GM18498 (cell line): ENCODE measurements at regions not wholly inside any gene's neighbourhood (a gene's known extent, or its start where the extent isn't known, plus 50 kb on each side); places are given as distances from the start of the nearest gene placed in this dataset.

Experiments used
- ATAC-seq: cut with Tn5 transposase; IDR thresholded peaks from one replicate; pipeline ENCODE4 v1.9.1; 2021; ENCODE audit warnings: mild to moderate bottlenecking, moderate library complexity; ENCODE audit not compliant: unreplicated experiment

GRCh38 chr7:28360739-28361138 lies 51.6 kb upstream of the CREB5 start:
- no peak for ATAC-seq

GRCh38 chr7:28361551-28361950 lies 50.8 kb upstream of the CREB5 start:
- ATAC-seq, result no peak

- no peak for ATAC-seq
Observed at GRCh38 chr7:28362182-28362581, 50.1 kb upstream of the CREB5 start.
